B cell (primary cell): ENCODE measurements at regions not wholly inside any gene's neighbourhood (a gene's known extent, or its start where the extent isn't known, plus 50 kb on each side); places are given as distances from the start of the nearest gene placed in this dataset.

Experiments used
- ATAC-seq: fragments of 200-7000 bp; cut with Tn5 transposase; one replicate; pipeline ENCODE4 v1.10.0; 2021; ENCODE audit warnings: low read depth, mild to moderate bottlenecking, moderate number of reproducible peaks, moderate library complexity
- CTCF ChIA-PET: fragments of 350-600 bp; sonication (Branson Sonifier 250); formaldehyde crosslinking; loops from one replicate; lab custom pipeline; 2021; ENCODE audit warnings: antibody characterized with exemption, inconsistent platforms; lab: Charles Lee
- POLR2A ChIA-PET: fragments of 350-600 bp; sonication (Branson Sonifier 250); formaldehyde crosslinking; loops from one replicate; lab custom pipeline; 2021; ENCODE audit warnings: antibody characterized with exemption; lab: Charles Lee
- DNase-seq: peaks from one replicate; pipeline ENCODE4 v3.0.0; 2013
- H2AFZ ChIP-seq: 2 replicates; pipeline ENCODE4 v1.6.1; 2012; ENCODE audit warnings: mild to moderate bottlenecking, low read depth, low read length; ENCODE audit not compliant: insufficient read depth, poor library complexity, severe bottlenecking
- H3K27ac ChIP-seq, 2 donors: 1 replicate in 1 of 2; 2 replicates in 1 of 2; pipeline ENCODE4 v1.5.1; 2012 to 2013; ENCODE audit warnings: low read length in 2 of 2, mild to moderate bottlenecking in 2 of 2, moderate library complexity in 1 of 2
- H3K27me3 ChIP-seq, 4 experiments: fragments of 200-600 bp in 1 of 4; sonication (generic) in 1 of 4; replicated peaks in 1 of 4; 1 replicate in 2 of 4; 2 replicates in 2 of 4; pipeline versions ENCODE4 v1.6.1 to v1.7.0; 2013 to 2016; ENCODE audit warnings: low read length in 3 of 4, mild to moderate bottlenecking in 2 of 4, mixed read lengths in 1 of 4, moderate library complexity in 1 of 4; ENCODE audit not compliant: insufficient read depth in 4 of 4, control insufficient read depth in 3 of 4; ENCODE audit errors: control extremely low read depth in 1 of 4
- H3K36me3 ChIP-seq, 2 experiments: replicated peaks in 1 of 2; 1 replicate in 1 of 2; 2 replicates in 1 of 2; pipeline versions ENCODE4 v1.6.1 to v1.7.1; 2013; ENCODE audit warnings: low read length in 1 of 2; ENCODE audit not compliant: insufficient read depth in 2 of 2, control insufficient read depth in 1 of 2; ENCODE audit errors: control extremely low read depth in 1 of 2, extremely low read depth in 1 of 2
- H3K4me1 ChIP-seq, 2 donors: fragments of 200-600 bp in 1 of 2; sonication (generic) in 1 of 2; 1 replicate in 1 of 2; 2 replicates in 1 of 2; pipeline versions ENCODE4 v1.5.1 to v1.6.1; 2013 to 2017; ENCODE audit warnings: low read length in 2 of 2; ENCODE audit not compliant: control insufficient read depth in 2 of 2, insufficient read depth in 2 of 2
- H3K4me2 ChIP-seq: replicated peaks from 2 replicates; pipeline ENCODE3; 2012; ENCODE audit warnings: mild to moderate bottlenecking, low read depth, low read length; ENCODE audit not compliant: poor library complexity, severe bottlenecking
- H3K4me3 ChIP-seq, 5 experiments: fragments of 200-600 bp in 1 of 5; sonication (generic) in 1 of 5; 1 replicate in 3 of 5; 2 replicates in 2 of 5; pipeline versions ENCODE4 v1.5.1 to v1.7.0; 2011 to 2016; ENCODE audit warnings: low read length in 4 of 5, mild to moderate bottlenecking in 4 of 5, low read depth in 2 of 5, control low read depth in 1 of 5, moderate library complexity in 1 of 5; ENCODE audit not compliant: insufficient read depth in 1 of 5; ENCODE audit errors: control extremely low read depth in 1 of 5, extremely low read depth in 1 of 5
- H3K79me2 ChIP-seq: fragments of 200-600 bp; sonication (generic); one replicate; pipeline ENCODE4 v1.6.0; 2016; ENCODE audit warnings: low read length; ENCODE audit not compliant: control insufficient read depth, insufficient read depth
- H3K9ac ChIP-seq: fragments of 200-600 bp; sonication (generic); 2 replicates; pipeline ENCODE4 v1.6.1; 2017; ENCODE audit warnings: mild to moderate bottlenecking, low read length, moderate library complexity
- H3K9me3 ChIP-seq, 3 donors: one replicate each; pipeline versions ENCODE4 v1.6.1 to v1.7.1; 2013; ENCODE audit warnings: low read length in 2 of 3; ENCODE audit not compliant: control insufficient read depth in 2 of 3, insufficient read depth in 1 of 3; ENCODE audit errors: control extremely low read depth in 1 of 3
- H4K20me1 ChIP-seq: 2 replicates; pipeline ENCODE4 v1.6.0; 2012; ENCODE audit warnings: mild to moderate bottlenecking, low read length; ENCODE audit not compliant: insufficient read depth, control insufficient read depth, poor library complexity, severe bottlenecking
- H3K27ac Mint-ChIP-seq: one replicate; pipeline ENCODE4 v1.8.0; 2021; ENCODE audit warnings: mixed read lengths
- H3K27me3 Mint-ChIP-seq: one replicate; pipeline ENCODE4 v1.8.0; 2021; ENCODE audit warnings: mixed read lengths
- H3K4me1 Mint-ChIP-seq: one replicate; pipeline ENCODE4 v1.8.0; 2021; ENCODE audit warnings: mixed read lengths
- H3K4me3 Mint-ChIP-seq: one replicate; pipeline ENCODE4 v1.8.0; 2021; ENCODE audit warnings: mixed read lengths
- H3K9me3 Mint-ChIP-seq: one replicate; pipeline ENCODE4 v1.8.0; 2022; ENCODE audit warnings: mixed read lengths; ENCODE audit not compliant: insufficient read depth
- CTCF ChIP-seq: fragments of 200-600 bp; IDR thresholded peaks from one replicate; pipeline ENCODE4 v1.8.0; 2022; ENCODE audit warnings: antibody characterized with exemption, mild to moderate bottlenecking
- EZH2 ChIP-seq: IDR thresholded peaks from 2 replicates; pipeline ENCODE4 v1.6.1; 2012; ENCODE audit warnings: borderline replicate concordance, low read depth, mild to moderate bottlenecking, moderate library complexity, low read length; ENCODE audit not compliant: insufficient read depth, poor library complexity, severe bottlenecking
- WGBS: methylation state at CpG from one replicate; pipeline ENCODE4 v1.1.5; 2013; ENCODE audit warnings: missing lambda C conversion rate; ENCODE audit not compliant: insufficient coverage; 5-methylcytosine and 5-hydroxymethylcytosine counted together
- intact Hi-C: fragments of 100-400 bp; cut with micrococcal nuclease; formaldehyde crosslinking; loops from one replicate; pipeline ENCODE4 v1.10.0; 2022

GRCh38 chr18:55999641-56000040 lies 411.6 kb upstream of the TCF4 start:
- no peak for DNase-seq
- no peak overlapping the region for H3K27ac Mint-ChIP-seq
- H3K4me1 Mint-ChIP-seq, result peaks cover 20% of the 10 kb centered on the region
- no peaks in the 10 kb centered on the region for H3K27me3 ChIP-seq
- H3K4me3 ChIP-seq, result no peak overlapping the region
- H3K27me3 Mint-ChIP-seq, result no peaks in the 10 kb centered on the region
- no peak overlapping the region for H3K9ac ChIP-seq
- no peaks in the 10 kb centered on the region for H3K9me3 Mint-ChIP-seq
- WGBS, result 100% methylated on average over 2 of the region's 2 CpGs
- H4K20me1 ChIP-seq, result no peaks in the 10 kb centered on the region
- peaks cover 18 to 22% of the 10 kb centered on the region in 2 donors for H3K4me1 ChIP-seq
- ChIA-PET POLR2A (interaction anchor here (0.6 kb wide), 1 partner anchor 1230 kb away, joined by 4 read pairs; no protein-coding TSS in a partner anchor), CTCF (no interaction called here)
- ATAC-seq, result no peak
- H3K9me3 ChIP-seq, result no peaks in the 10 kb centered on the region
- TF ChIP-seq EZH2 (no peak), CTCF (no peak)
- intact Hi-C loops, result no loop called here
- no peak overlapping the region for H3K4me2 ChIP-seq
- no peaks in the 10 kb centered on the region for H3K79me2 ChIP-seq
- H3K36me3 ChIP-seq, result no peaks in the 10 kb centered on the region
- no peak overlapping the region for H3K27ac ChIP-seq
- H2AFZ ChIP-seq, result no peak overlapping the region
- H3K4me3 Mint-ChIP-seq, result no peak overlapping the region

- Histone ChIP-seq H3K79me2 (no peaks in the 10 kb centered on the region), H4K20me1 (no peaks in the 10 kb centered on the region), H2AFZ (no peak overlapping the region), H3K9ac (no peak overlapping the region), H3K4me2 (no peak overlapping the region), H3K27ac (no peak overlapping the region), H3K36me3 (no peaks in the 10 kb centered on the region), H3K4me3 (no peak overlapping the region), H3K4me1 (peaks cover 18 to 22% of the 10 kb centered on the region in 2 donors), H3K9me3 (no peaks in the 10 kb centered on the region), H3K27me3 (no peaks in the 10 kb centered on the region)
- ChIA-PET POLR2A (interaction anchor here (0.6 kb wide), 1 partner anchor 1229 kb away, joined by 4 read pairs; no protein-coding TSS in a partner anchor), CTCF (interaction anchor here (1.5 kb wide), 1 partner anchor 9 kb away, joined by 3 read pairs; no protein-coding TSS in a partner anchor)
- no peak for DNase-seq
- Mint-ChIP-seq H3K27me3 (no peaks in the 10 kb centered on the region), H3K4me3 (no peak overlapping the region), H3K4me1 (peaks cover 20% of the 10 kb centered on the region), H3K27ac (no peak overlapping the region), H3K9me3 (no peaks in the 10 kb centered on the region)
- intact Hi-C loops, result no loop called here
- ATAC-seq, result no peak
- no CpG with 5 or more reads among the region's 4 CpGs for WGBS
- TF ChIP-seq CTCF (no peak), EZH2 (no peak)
Measured at GRCh38 chr18:55998801-55999385, 410.9 kb upstream of the TCF4 start.
